PC-3 (cell line): ENCODE measurements at regions not wholly inside any gene's neighbourhood (a gene's known extent, or its start where the extent isn't known, plus 50 kb on each side); places are given as distances from the start of the nearest gene placed in this dataset.

Source experiments
- ATAC-seq: fragments of 200-7000 bp; cut with Tn5 transposase; 2 replicates; pipeline ENCODE4 v1.9.1; 2020; ENCODE audit warnings: mild to moderate bottlenecking, moderate library complexity
- BruUV-seq: library from RNA; stranded (reverse); fragments of 400-500 nt; replicated peaks from 2 replicates; lab custom pipeline; 2021; lab: Mats Ljungman, UMichigan
- CTCF ChIA-PET: fragments of 300-600 bp; sonication (Branson Sonifier 250); formaldehyde crosslinking; loops from one replicate; lab custom pipeline; 2022; ENCODE audit warnings: antibody characterized with exemption; lab: Charles Lee
- POLR2A ChIA-PET: fragments of 300-600 bp; sonication (Branson Sonifier 250); formaldehyde crosslinking; loops from one replicate; lab custom pipeline; 2022; ENCODE audit warnings: antibody characterized with exemption; ENCODE audit not compliant: unreplicated experiment; lab: Charles Lee
- DNase-seq: peaks from one replicate; pipeline ENCODE4 v3.0.0-alpha.2; 2015
- H2AFZ ChIP-seq: fragments of 300-600 bp; sonication (generic); 2 replicates; pipeline ENCODE4 v1.6.0; 2016; ENCODE audit warnings: antibody characterized with exemption, low read length
- H3F3A ChIP-seq: fragments of 300-600 bp; sonication (generic); one replicate; pipeline ENCODE4 v1.6.0; 2017; ENCODE audit warnings: antibody characterized with exemption, low read length, control low read depth, mild to moderate bottlenecking; ENCODE audit not compliant: unreplicated experiment
- H3K27ac ChIP-seq: fragments of 300-600 bp; sonication (generic); 2 replicates; pipeline ENCODE4 v1.5.1; 2016; ENCODE audit warnings: mild to moderate bottlenecking, low read length
- H3K27me3 ChIP-seq: fragments of 300-600 bp; sonication (generic); 2 replicates; pipeline ENCODE4 v1.6.1; 2016; ENCODE audit warnings: low read length, mixed read lengths
- H3K36me3 ChIP-seq: fragments of 300-600 bp; sonication (generic); 2 replicates; pipeline ENCODE4 v1.6.1; 2016; ENCODE audit warnings: low read depth, mixed run types, low read length, mixed read lengths
- H3K4me1 ChIP-seq: fragments of 300-600 bp; sonication (generic); 2 replicates; pipeline ENCODE4 v1.5.1; 2016; ENCODE audit warnings: low read length; ENCODE audit not compliant: insufficient read depth
- H3K4me2 ChIP-seq: fragments of 300-600 bp; sonication (generic); 2 replicates; pipeline ENCODE4 v1.6.0; 2016; ENCODE audit warnings: low read length
- H3K4me3 ChIP-seq: fragments of 300-600 bp; sonication (generic); 2 replicates; pipeline ENCODE4 v1.5.1; 2016; ENCODE audit warnings: mild to moderate bottlenecking, low read length, mixed read lengths
- H3K79me2 ChIP-seq: fragments of 300-600 bp; sonication (generic); 2 replicates; pipeline ENCODE4 v1.6.1; 2017; ENCODE audit warnings: low read length, mixed read lengths
- H3K9ac ChIP-seq: fragments of 300-600 bp; sonication (generic); 2 replicates; pipeline ENCODE4 v1.6.0; 2016; ENCODE audit warnings: mild to moderate bottlenecking, low read length
- H3K9me2 ChIP-seq: fragments of 300-600 bp; sonication (generic); replicated peaks from 2 replicates; pipeline ENCODE4 v1.6.1; 2016; ENCODE audit warnings: mixed run types, low read length, mixed read lengths
- H3K9me3 ChIP-seq: fragments of 300-600 bp; sonication (generic); 2 replicates; pipeline ENCODE4 v1.6.1; 2016; ENCODE audit warnings: low read length, mixed read lengths
- H4K20me1 ChIP-seq: fragments of 300-600 bp; sonication (generic); 2 replicates; pipeline ENCODE4 v1.6.1; 2016; ENCODE audit warnings: low read length, mixed read lengths
- CTCF ChIP-seq: fragments of 300-600 bp; sonication (generic); conservative IDR thresholded peaks from 2 replicates; pipeline ENCODE4 v1.5.1; 2017; ENCODE audit warnings: antibody characterized with exemption, low read depth, mild to moderate bottlenecking, low read length
- EZH2 ChIP-seq: fragments of 300-600 bp; sonication (generic); IDR thresholded peaks from one replicate; pipeline ENCODE4 v1.6.1; 2017; ENCODE audit warnings: antibody characterized with exemption, mild to moderate bottlenecking, low read length; ENCODE audit not compliant: unreplicated experiment
- EZH2phosphoT487 ChIP-seq: fragments of 300-600 bp; sonication (generic); IDR thresholded peaks from 2 replicates; pipeline ENCODE4 v1.6.1; 2018; ENCODE audit warnings: mild to moderate bottlenecking, antibody characterized with exemption, low read length, borderline replicate concordance
- intact Hi-C: fragments of 100-400 bp; cut with micrococcal nuclease; formaldehyde crosslinking; loops from 2 replicates; pipeline ENCODE4 v1.9.0; 2023

GRCh38 chr5:66358741-66359140 lies 214.6 kb downstream of the SREK1 start:
- no peak for TF ChIP-seq EZH2
- no peak for TF ChIP-seq EZH2phosphoT487
- no peak for TF ChIP-seq CTCF
- Histone ChIP-seq H3K79me2 (no peaks in the 10 kb centered on the region), H3K27me3 (no peaks in the 10 kb centered on the region), H3K36me3 (no peaks in the 10 kb centered on the region), H3F3A (no peaks in the 10 kb centered on the region), H3K4me1 (no peaks in the 10 kb centered on the region), H3K9me2 (no peaks in the 10 kb centered on the region), H3K27ac (no peak overlapping the region), H2AFZ (no peak overlapping the region), H3K4me2 (no peak overlapping the region), H3K9me3 (no peaks in the 10 kb centered on the region), H3K4me3 (no peak overlapping the region), H4K20me1 (no peaks in the 10 kb centered on the region), H3K9ac (no peak overlapping the region)
- no peak for DNase-seq
- ChIA-PET CTCF (no interaction called here), POLR2A (no interaction called here)
- no peak for ATAC-seq
- intact Hi-C loops, result no loop called here
- no TSS peak for BruUV-seq

- Histone ChIP-seq H3K9ac (no peak overlapping the region), H3K4me3 (no peak overlapping the region), H3K4me2 (no peak overlapping the region), H4K20me1 (no peaks in the 10 kb centered on the region), H3K27me3 (no peaks in the 10 kb centered on the region), H3K79me2 (no peaks in the 10 kb centered on the region), H3K9me3 (no peaks in the 10 kb centered on the region), H3K9me2 (no peaks in the 10 kb centered on the region), H2AFZ (no peak overlapping the region), H3K36me3 (no peaks in the 10 kb centered on the region), H3F3A (no peaks in the 10 kb centered on the region), H3K27ac (no peak overlapping the region), H3K4me1 (no peaks in the 10 kb centered on the region)
- ChIA-PET POLR2A (no interaction called here), CTCF (no interaction called here)
- TF ChIP-seq EZH2, result no peak
- TF ChIP-seq CTCF, result no peak
- no peak for TF ChIP-seq EZH2phosphoT487
- BruUV-seq, result no TSS peak
- DNase-seq (no peak), ATAC-seq (no peak)
- intact Hi-C loops, result no loop called here
Observed at GRCh38 chr5:66361070-66361469, 217.0 kb downstream of the SREK1 start.

GRCh38 chr5:66362046-66362445 lies 217.9 kb downstream of the SREK1 start:
- no peak for ATAC-seq

More at GRCh38 chr5:66362046-66362445, 217.9 kb downstream of the SREK1 start:
- ChIA-PET CTCF (no interaction called here), POLR2A (no interaction called here)
- intact Hi-C loops, result no loop called here
- H3K4me2 ChIP-seq, result no peak overlapping the region
- no peaks in the 10 kb centered on the region for H3K9me2 ChIP-seq
- H3K79me2 ChIP-seq, result no peaks in the 10 kb centered on the region
- no peak for DNase-seq
- BruUV-seq, result no TSS peak
- no peak overlapping the region for H2AFZ ChIP-seq
- H3K9me3 ChIP-seq, result no peaks in the 10 kb centered on the region
- no peak for TF ChIP-seq EZH2
- TF ChIP-seq EZH2phosphoT487, result no peak
- no peak for TF ChIP-seq CTCF
- no peaks in the 10 kb centered on the region for H3K36me3 ChIP-seq
- H3K27me3 ChIP-seq, result no peaks in the 10 kb centered on the region
- H3K4me1 ChIP-seq, result no peaks in the 10 kb centered on the region
- no peak overlapping the region for H3K9ac ChIP-seq
- H3K4me3 ChIP-seq, result no peak overlapping the region
- no peak overlapping the region for H3K27ac ChIP-seq
- no peaks in the 10 kb centered on the region for H4K20me1 ChIP-seq
- no peaks in the 10 kb centered on the region for H3F3A ChIP-seq
